HepG2 (cell line): ENCODE measurements at regions not wholly inside any gene's neighbourhood (a gene's known extent, or its start where the extent isn't known, plus 50 kb on each side); places are given as distances from the start of the nearest gene placed in this dataset.

Experiments used
- ATAC-seq: fragments of 200-7000 bp; cut with Tn5 transposase; 3 replicates; pipeline ENCODE4 v1.9.1; 2020; ENCODE audit warnings: mild to moderate bottlenecking, moderate library complexity
- BruUV-seq: library from RNA; stranded (reverse); fragments of 400-500 nt; replicated peaks from 2 replicates; lab custom pipeline; 2021; lab: Mats Ljungman, UMichigan
- CTCF ChIA-PET: fragments of 300-600 bp; formaldehyde crosslinking; extraction: SDS; loops from one replicate; lab custom pipeline; 2021; ENCODE audit warnings: low total read pairs, inconsistent platforms, low intra/inter-chr PET ratio; lab: Yijun Ruan, JAX
- POLR2A ChIA-PET: fragments of 350-600 bp; sonication (Branson Sonifier 250); formaldehyde crosslinking; loops from one replicate; lab custom pipeline; 2020; ENCODE audit warnings: antibody characterized with exemption, inconsistent platforms; lab: Yijun Ruan, JAX
- DNase-seq: peaks from one replicate; pipeline ENCODE4 v3.0.0-alpha.2; 2015; ENCODE audit warnings: low spot score
- FAIRE-seq: peaks from 3 replicates; lab custom pipeline; 2011; peaks lifted over from hg19 to GRCh38; lab: Jason Lieb, UNC
- H2AFZ ChIP-seq: one replicate; pipeline ENCODE4 v1.6.1; 2011; ENCODE audit warnings: low read length, inconsistent platforms
- H3K27ac ChIP-seq: fragments of 300-600 bp; 3 replicates; pipeline ENCODE4 v1.8.0; 2011; ENCODE audit warnings: mixed run types, mild to moderate bottlenecking, mixed read lengths, low read length, inconsistent platforms; ENCODE audit not compliant: insufficient read depth; ENCODE audit errors: extremely low read length
- H3K27me3 ChIP-seq, 2 experiments: fragments of 200-600 bp in 1 of 2; 2 replicates in 1 of 2; 3 replicates in 1 of 2; pipeline versions ENCODE4 v1.6.0 to v1.8.0; 2011; ENCODE audit warnings: low read length in 2 of 2, mild to moderate bottlenecking in 2 of 2, moderate library complexity in 2 of 2, inconsistent platforms in 1 of 2; ENCODE audit not compliant: insufficient read depth in 2 of 2, control insufficient read depth in 1 of 2
- H3K36me3 ChIP-seq, 2 experiments: fragments of 200-600 bp in 1 of 2; replicated peaks in 1 of 2; 2 replicates in 1 of 2; 3 replicates in 1 of 2; pipeline versions ENCODE4 v1.5.1 to v1.8.0; 2011; ENCODE audit warnings: low read length in 2 of 2, inconsistent platforms in 1 of 2; ENCODE audit not compliant: insufficient read depth in 2 of 2, control insufficient read depth in 1 of 2
- H3K4me1 ChIP-seq: 2 replicates; pipeline ENCODE4 v1.5.1; 2012; ENCODE audit warnings: low read length, inconsistent platforms; ENCODE audit not compliant: insufficient read depth
- H3K4me2 ChIP-seq: 2 replicates; pipeline ENCODE4 v1.6.0; 2011; ENCODE audit warnings: low read depth, low read length, inconsistent platforms
- H3K4me3 ChIP-seq, 3 experiments: fragments of 200-600 bp in 1 of 3; sonication (generic), shearing (Covaris generic) in 1 of 3; replicated peaks in 1 of 3; 2 replicates each; pipeline ENCODE4 v1.5.1; 2011 to 2016; ENCODE audit warnings: low read length in 3 of 3, inconsistent platforms in 2 of 3, low read depth in 2 of 3, mild to moderate bottlenecking in 2 of 3, control low read depth in 1 of 3, mixed read lengths in 1 of 3; ENCODE audit not compliant: insufficient read depth in 1 of 3
- H3K79me2 ChIP-seq: one replicate; pipeline ENCODE4 v1.6.1; 2011; ENCODE audit warnings: low read length, inconsistent platforms; ENCODE audit not compliant: insufficient read depth
- H3K9ac ChIP-seq: 2 replicates; pipeline ENCODE4 v1.6.0; 2011; ENCODE audit warnings: mild to moderate bottlenecking, low read depth, low read length, inconsistent platforms; ENCODE audit not compliant: insufficient read depth
- H3K9me3 ChIP-seq: 2 replicates; pipeline ENCODE4 v1.5.1; 2012; ENCODE audit warnings: mild to moderate bottlenecking, low read length
- H4K20me1 ChIP-seq: 2 replicates; pipeline ENCODE4 v1.6.0; 2011; ENCODE audit warnings: inconsistent platforms, mild to moderate bottlenecking, low read length, moderate library complexity; ENCODE audit not compliant: insufficient read depth
- CEBPG ChIP-seq: IDR thresholded peaks from 2 replicates; pipeline ENCODE4 v1.6.1; 2016
- TCF12 ChIP-seq, 2 experiments: fragments of 450-650 bp in 1 of 2; sonication (generic) in 1 of 2; formaldehyde crosslinking in 1 of 2; IDR thresholded peaks; 2 replicates each; pipeline versions ENCODE4 v1.6.1 to v1.8.0; 2017 to 2022; ENCODE audit warnings: antibody characterized with exemption in 1 of 2, mild to moderate bottlenecking in 1 of 2, missing genetic modification reagents in 1 of 2, moderate library complexity in 1 of 2
- THYN1 ChIP-seq: sonication (generic); formaldehyde crosslinking; IDR thresholded peaks from 2 replicates; pipeline ENCODE4 v1.8.1; 2023; ENCODE audit warnings: low read depth, mild to moderate bottlenecking, moderate library complexity, missing genetic modification reagents, borderline replicate concordance
- ZBTB20 ChIP-seq: sonication (generic); formaldehyde crosslinking; IDR thresholded peaks from 2 replicates; pipeline ENCODE4 v1.8.1; 2023; ENCODE audit warnings: missing genetic modification reagents, low read depth, mild to moderate bottlenecking, borderline replicate concordance
- ZNF207 ChIP-seq: fragments of 450-650 bp; IDR thresholded peaks from 2 replicates; pipeline ENCODE4 v1.6.1; 2016; ENCODE audit warnings: antibody characterized with exemption, borderline replicate concordance
- ZNF510 ChIP-seq: sonication (generic); formaldehyde crosslinking; IDR thresholded peaks from 2 replicates; pipeline ENCODE4 v1.4.0; 2020; ENCODE audit warnings: low read depth, mild to moderate bottlenecking, missing genetic modification reagents
- ZNF713 ChIP-seq: sonication (generic); formaldehyde crosslinking; IDR thresholded peaks from 2 replicates; pipeline ENCODE4 v1.4.0; 2020; ENCODE audit warnings: mild to moderate bottlenecking, missing genetic modification reagents
- WGBS: methylation state at CpG from one replicate; pipeline ENCODE4 v1.1.6; 2017; ENCODE audit warnings: low lambda C conversion rate; 5-methylcytosine and 5-hydroxymethylcytosine counted together
- in situ Hi-C: cut with HindIII; loops from 2 replicates; pipeline ENCODE4 v1.10.0; 2017; ENCODE audit warnings: low pct_unique_long_range_greater_than_20kb; ENCODE audit not compliant: extremely low pct_ligation_motif_present
- intact Hi-C: fragments of 100-400 bp; cut with micrococcal nuclease; formaldehyde crosslinking; loops from one replicate; pipeline ENCODE4 v1.10.0; 2022; ENCODE audit not compliant: unreplicated experiment
- TF ChIP-seq, protein P1 (sequence below): sonication (generic); formaldehyde crosslinking; IDR thresholded peaks from 2 replicates; pipeline ENCODE4 v1.4.0; 2020; ENCODE audit warnings: missing genetic modification reagents
- TF ChIP-seq, protein P2 (sequence below): IDR thresholded peaks from 2 replicates; pipeline ENCODE4 v1.6.1; 2012; ENCODE audit warnings: low read depth, low read length, improper control_type of control experiment
- TF ChIP-seq, protein P3 (sequence below): sonication (generic); formaldehyde crosslinking; IDR thresholded peaks from 2 replicates; pipeline ENCODE4 v1.8.1; 2023; ENCODE audit warnings: missing genetic modification reagents, inconsistent platforms, borderline replicate concordance

DNA sequence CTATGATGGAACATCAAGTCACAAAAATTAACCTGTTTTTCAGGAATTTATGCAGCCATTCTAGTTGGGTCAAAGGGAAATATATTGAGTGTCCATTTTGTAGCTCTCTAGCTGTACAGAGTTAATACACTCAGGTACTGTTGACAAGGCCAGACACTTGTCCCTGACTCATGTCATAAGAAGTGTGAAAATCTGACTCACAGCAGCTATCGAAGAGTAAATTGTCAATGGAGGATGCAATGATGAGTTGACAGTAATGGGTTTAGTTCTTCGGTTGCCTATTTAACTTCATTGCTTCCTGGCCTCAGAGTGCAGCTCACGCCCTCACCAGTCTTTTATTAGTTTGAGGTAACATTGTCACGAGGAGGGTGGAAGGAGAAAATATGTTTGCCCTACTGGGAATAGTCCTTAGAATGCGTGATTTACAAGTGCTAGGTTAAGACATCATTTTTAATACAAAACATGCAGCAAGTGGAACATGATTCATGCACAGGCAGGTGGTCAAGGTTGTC, 255.1 kb downstream of the XPNPEP1 start:
- no peak overlapping the region for H3K27ac ChIP-seq
- no peak for ATAC-seq
- TF ChIP-seq, protein P1, sequence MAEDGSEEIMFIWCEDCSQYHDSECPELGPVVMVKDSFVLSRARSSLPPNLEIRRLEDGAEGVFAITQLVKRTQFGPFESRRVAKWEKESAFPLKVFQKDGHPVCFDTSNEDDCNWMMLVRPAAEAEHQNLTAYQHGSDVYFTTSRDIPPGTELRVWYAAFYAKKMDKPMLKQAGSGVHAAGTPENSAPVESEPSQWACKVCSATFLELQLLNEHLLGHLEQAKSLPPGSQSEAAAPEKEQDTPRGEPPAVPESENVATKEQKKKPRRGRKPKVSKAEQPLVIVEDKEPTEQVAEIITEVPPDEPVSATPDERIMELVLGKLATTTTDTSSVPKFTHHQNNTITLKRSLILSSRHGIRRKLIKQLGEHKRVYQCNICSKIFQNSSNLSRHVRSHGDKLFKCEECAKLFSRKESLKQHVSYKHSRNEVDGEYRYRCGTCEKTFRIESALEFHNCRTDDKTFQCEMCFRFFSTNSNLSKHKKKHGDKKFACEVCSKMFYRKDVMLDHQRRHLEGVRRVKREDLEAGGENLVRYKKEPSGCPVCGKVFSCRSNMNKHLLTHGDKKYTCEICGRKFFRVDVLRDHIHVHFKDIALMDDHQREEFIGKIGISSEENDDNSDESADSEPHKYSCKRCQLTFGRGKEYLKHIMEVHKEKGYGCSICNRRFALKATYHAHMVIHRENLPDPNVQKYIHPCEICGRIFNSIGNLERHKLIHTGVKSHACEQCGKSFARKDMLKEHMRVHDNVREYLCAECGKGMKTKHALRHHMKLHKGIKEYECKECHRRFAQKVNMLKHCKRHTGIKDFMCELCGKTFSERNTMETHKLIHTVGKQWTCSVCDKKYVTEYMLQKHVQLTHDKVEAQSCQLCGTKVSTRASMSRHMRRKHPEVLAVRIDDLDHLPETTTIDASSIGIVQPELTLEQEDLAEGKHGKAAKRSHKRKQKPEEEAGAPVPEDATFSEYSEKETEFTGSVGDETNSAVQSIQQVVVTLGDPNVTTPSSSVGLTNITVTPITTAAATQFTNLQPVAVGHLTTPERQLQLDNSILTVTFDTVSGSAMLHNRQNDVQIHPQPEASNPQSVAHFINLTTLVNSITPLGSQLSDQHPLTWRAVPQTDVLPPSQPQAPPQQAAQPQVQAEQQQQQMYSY (CRISPR knock-in tag), result no peak
- TF ChIP-seq ZBTB20 (CRISPR knock-in tag), result no peak
- TF ChIP-seq ZNF510 (CRISPR knock-in tag), result no peak
- TF ChIP-seq, protein P2, sequence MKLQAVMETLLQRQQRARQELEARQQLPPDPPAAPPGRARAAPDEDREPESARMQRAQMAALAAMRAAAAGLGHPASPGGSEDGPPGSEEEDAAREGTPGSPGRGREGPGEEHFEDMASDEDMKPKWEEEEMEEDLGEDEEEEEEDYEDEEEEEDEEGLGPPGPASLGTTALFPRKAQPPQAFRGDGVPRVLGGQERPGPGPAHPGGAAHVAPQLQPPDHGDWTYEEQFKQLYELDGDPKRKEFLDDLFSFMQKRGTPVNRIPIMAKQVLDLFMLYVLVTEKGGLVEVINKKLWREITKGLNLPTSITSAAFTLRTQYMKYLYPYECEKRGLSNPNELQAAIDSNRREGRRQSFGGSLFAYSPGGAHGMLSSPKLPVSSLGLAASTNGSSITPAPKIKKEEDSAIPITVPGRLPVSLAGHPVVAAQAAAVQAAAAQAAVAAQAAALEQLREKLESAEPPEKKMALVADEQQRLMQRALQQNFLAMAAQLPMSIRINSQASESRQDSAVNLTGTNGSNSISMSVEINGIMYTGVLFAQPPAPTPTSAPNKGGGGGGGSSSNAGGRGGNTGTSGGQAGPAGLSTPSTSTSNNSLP, result no peak
- no peak for TF ChIP-seq THYN1 (CRISPR knock-in tag)
- no peak for TF ChIP-seq ZNF713 (CRISPR knock-in tag)
- no peak for TF ChIP-seq ZNF207
- no peak for TF ChIP-seq CEBPG
- TF ChIP-seq, protein P3, sequence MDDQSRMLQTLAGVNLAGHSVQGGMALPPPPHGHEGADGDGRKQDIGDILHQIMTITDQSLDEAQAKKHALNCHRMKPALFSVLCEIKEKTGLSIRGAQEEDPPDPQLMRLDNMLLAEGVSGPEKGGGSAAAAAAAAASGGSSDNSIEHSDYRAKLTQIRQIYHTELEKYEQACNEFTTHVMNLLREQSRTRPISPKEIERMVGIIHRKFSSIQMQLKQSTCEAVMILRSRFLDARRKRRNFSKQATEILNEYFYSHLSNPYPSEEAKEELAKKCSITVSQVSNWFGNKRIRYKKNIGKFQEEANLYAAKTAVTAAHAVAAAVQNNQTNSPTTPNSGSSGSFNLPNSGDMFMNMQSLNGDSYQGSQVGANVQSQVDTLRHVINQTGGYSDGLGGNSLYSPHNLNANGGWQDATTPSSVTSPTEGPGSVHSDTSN (CRISPR knock-in tag), result no peak
- TF ChIP-seq TCF12 (IDR thresholded peaks at IDR 0.05), result no peak
- TF ChIP-seq TCF12 (CRISPR knock-in tag; IDR thresholded peaks at IDR 0.05), result no peak
- intact Hi-C loops, result no loop called here
- FAIRE-seq, result no peak
- H3K4me3 ChIP-seq, result no peak overlapping the region
- H3K4me2 ChIP-seq, result no peak overlapping the region
- DNase-seq, result no peak
- 10% methylated on average over 5 of the region's 5 CpGs for WGBS
- H4K20me1 ChIP-seq, result no peaks in the 10 kb centered on the region
- POLR2A ChIA-PET, result no interaction called here
- no peaks in the 10 kb centered on the region for H3K79me2 ChIP-seq
- H3K4me1 ChIP-seq, result no peaks in the 10 kb centered on the region
- no peak overlapping the region for H3K9ac ChIP-seq
- CTCF ChIA-PET, result no interaction called here
- no TSS peak for BruUV-seq
- H3K27me3 ChIP-seq, result no peaks in the 10 kb centered on the region
- in situ Hi-C loops, result no loop called here
- H2AFZ ChIP-seq, result no peak overlapping the region
- H3K9me3 ChIP-seq, result no peaks in the 10 kb centered on the region
- H3K36me3 ChIP-seq, result no peaks in the 10 kb centered on the region
